ENCODE measurements at regions not wholly inside any gene's neighbourhood (a gene's known extent, or its start where the extent isn't known, plus 50 kb on each side); places are given as distances from the start of the nearest gene placed in this dataset.
"Not testable (repeated sequence)": the region's sequence is repeated elsewhere in the genome, so short reads cannot be mapped to it uniquely, and the experiment has no call there.

- Mint-ChIP-seq H3K36me3 (no peaks in the 10 kb centered on the region), H3K27ac (no peak overlapping the region), H3K4me1 (no peaks in the 10 kb centered on the region), H3K4me3 (no peak overlapping the region), H3K9me3 (no peaks in the 10 kb centered on the region)
- DNase-seq (ENCODE audit: low spot score in 2 of 2): no peak
- ATAC-seq: no peak
These were observed 120.0 kb upstream of the ZC3H11B start for GRCh38 chr1:219732814-219733491.

- no peak for DNase-seq (ENCODE audit: low spot score in 2 of 2)
These were observed 118.9 kb upstream of the ZC3H11B start for GRCh38 chr1:219731771-219732170.

GRCh38 chr1:219726480-219727272 lies 113.8 kb upstream of the ZC3H11B start:
- Mint-ChIP-seq H3K4me1 (no peaks in the 10 kb centered on the region), H3K9me3 (peaks cover 18% of the 10 kb centered on the region), H3K27ac (no peak overlapping the region), H3K4me3 (no peak overlapping the region), H3K36me3 (no peaks in the 10 kb centered on the region)
- ATAC-seq (no peak), DNase-seq (ENCODE audit: low spot score in 2 of 2) (no peak)

More at GRCh38 chr1:219731771-219732170, 118.9 kb upstream of the ZC3H11B start:
- Mint-ChIP-seq H3K27ac (no peak overlapping the region), H3K4me1 (no peaks in the 10 kb centered on the region), H3K36me3 (no peaks in the 10 kb centered on the region), H3K9me3 (peaks cover 4% of the 10 kb centered on the region), H3K4me3 (no peak overlapping the region)
- no peak for ATAC-seq

DNA sequence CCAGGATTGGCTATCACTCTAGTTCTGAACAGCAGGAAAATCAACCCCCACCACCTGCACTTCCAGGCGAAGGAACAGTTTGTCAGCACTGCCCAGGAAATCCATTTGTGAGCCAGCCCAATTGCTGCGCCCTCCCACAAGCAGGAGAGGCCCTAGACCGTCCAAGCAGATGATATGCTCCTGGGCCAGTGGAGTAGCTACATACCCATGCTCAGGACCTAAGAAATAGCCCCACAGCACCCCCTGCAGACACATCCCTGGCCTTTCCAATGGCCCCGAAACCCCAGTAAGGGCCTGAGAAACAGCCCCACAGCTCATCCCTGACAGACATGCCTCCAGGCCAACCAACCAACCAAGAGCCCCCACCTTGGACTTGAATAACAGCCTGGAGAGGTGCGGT lies 111.5 kb upstream of the ZC3H11B start:
- Mint-ChIP-seq H3K4me3 (no peak overlapping the region), H3K9me3 (peaks cover 18% of the 10 kb centered on the region), H3K4me1 (no peaks in the 10 kb centered on the region), H3K36me3 (no peaks in the 10 kb centered on the region), H3K27ac (no peak overlapping the region)
- no peak for ATAC-seq
- no peak for DNase-seq (ENCODE audit: low spot score in 2 of 2)

DNA sequence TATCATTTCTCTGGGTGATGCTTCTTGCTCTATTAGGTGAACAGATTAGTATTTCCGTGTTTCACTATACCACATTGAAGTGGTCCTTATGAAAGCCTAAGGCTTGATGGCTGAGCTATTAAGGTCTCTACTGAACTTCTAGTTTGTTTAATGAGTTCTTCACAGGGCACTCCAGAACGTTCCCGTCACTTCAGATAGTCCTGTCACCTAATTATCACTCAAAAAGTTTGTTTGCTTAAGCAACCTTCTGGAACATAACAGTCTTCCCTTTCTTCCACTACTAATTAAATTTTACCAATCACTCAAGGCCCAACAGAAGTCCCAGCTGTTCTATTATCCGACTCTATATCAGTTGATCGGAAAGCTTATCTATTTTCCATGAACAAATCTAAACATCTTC lies 104.6 kb upstream of the ZC3H11B start:
- H3K9me3 Mint-ChIP-seq: peaks cover 2% of the 10 kb centered on the region
- no peak overlapping the region for H3K4me3 Mint-ChIP-seq
- no peak for ATAC-seq
- H3K27ac Mint-ChIP-seq: no peak overlapping the region
- DNase-seq (ENCODE audit: low spot score in 2 of 2): no peak
- H3K4me1 Mint-ChIP-seq: no peaks in the 10 kb centered on the region
- no peaks in the 10 kb centered on the region for H3K36me3 Mint-ChIP-seq

GRCh38 chr1:219716611-219717114 lies 103.8 kb upstream of the ZC3H11B start:
- Mint-ChIP-seq H3K9me3 (peaks cover 2% of the 10 kb centered on the region), H3K4me3 (no peak overlapping the region), H3K27ac (no peak overlapping the region), H3K4me1 (no peaks in the 10 kb centered on the region), H3K36me3 (no peaks in the 10 kb centered on the region)
- ATAC-seq (no peak), DNase-seq (ENCODE audit: low spot score in 2 of 2) (no peak)

- no peak for DNase-seq (ENCODE audit: low spot score in 2 of 2)
- Mint-ChIP-seq H3K27ac (no peak overlapping the region), H3K9me3 (peaks cover 2% of the 10 kb centered on the region), H3K4me3 (no peak overlapping the region), H3K4me1 (no peaks in the 10 kb centered on the region), H3K36me3 (no peaks in the 10 kb centered on the region)
- no peak for ATAC-seq
These were observed 101.1 kb upstream of the ZC3H11B start for GRCh38 chr1:219713981-219714381.

DNA sequence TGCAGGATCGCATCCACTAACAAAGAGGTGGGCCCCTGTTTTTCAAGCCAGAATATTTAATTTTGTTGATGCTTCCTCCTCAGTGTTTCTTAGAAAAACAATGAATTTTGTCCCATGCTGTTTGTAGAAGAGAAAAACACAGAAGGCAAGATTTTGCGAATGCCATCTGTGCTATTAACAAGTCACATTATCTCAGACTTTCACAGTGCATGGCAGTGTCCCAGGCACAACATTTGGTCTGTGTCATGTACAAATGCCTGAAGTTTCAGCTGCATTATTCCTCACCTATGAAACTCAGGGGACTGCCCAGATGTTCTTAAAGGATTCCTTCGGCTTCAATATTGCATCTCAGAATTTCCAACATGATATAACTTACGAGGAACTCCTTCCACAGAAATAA lies 99.6 kb upstream of the ZC3H11B start:
- Mint-ChIP-seq H3K36me3 (no peaks in the 10 kb centered on the region), H3K4me1 (no peaks in the 10 kb centered on the region), H3K4me3 (no peak overlapping the region), H3K9me3 (no peaks in the 10 kb centered on the region), H3K27ac (no peak overlapping the region)
- DNase-seq (ENCODE audit: low spot score in 2 of 2) (no peak), ATAC-seq (no peak)

DNA sequence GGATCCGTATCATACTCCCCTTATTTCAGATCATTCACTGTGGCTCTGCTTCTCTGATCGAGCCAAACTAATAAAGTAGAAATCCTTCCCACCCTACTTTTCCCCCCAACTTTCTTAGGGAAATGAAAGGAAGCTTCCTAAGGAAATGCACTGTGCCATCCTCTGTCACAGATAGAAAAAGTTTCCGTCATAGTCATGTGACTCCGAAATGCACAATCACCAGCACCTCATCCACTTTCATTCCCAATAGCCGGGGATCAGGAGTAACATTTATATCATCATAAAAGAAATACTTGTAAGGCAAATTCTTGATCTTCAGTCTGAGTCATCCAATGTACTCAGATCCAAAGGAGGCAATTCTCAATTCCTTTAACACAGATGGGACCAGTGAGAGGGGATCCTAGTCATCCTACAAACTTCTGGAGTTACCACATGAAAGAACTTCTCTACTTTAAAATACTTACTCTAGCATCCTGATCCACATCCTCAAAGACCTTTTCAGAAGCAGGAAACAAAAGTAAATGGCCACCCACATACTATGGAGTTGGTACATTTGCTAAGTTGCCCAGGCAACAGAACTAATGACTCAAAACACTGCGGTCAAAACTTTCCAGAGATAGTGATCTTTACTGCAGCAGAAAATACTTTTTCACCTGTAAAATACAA lies 97.8 kb upstream of the ZC3H11B start:
- H3K4me3 Mint-ChIP-seq: no peak overlapping the region
- no peaks in the 10 kb centered on the region for H3K36me3 Mint-ChIP-seq
- no peak for DNase-seq (ENCODE audit: low spot score in 2 of 2)
- ATAC-seq: no peak
- no peak overlapping the region for H3K27ac Mint-ChIP-seq
- no peaks in the 10 kb centered on the region for H3K9me3 Mint-ChIP-seq
- no peaks in the 10 kb centered on the region for H3K4me1 Mint-ChIP-seq

DNA sequence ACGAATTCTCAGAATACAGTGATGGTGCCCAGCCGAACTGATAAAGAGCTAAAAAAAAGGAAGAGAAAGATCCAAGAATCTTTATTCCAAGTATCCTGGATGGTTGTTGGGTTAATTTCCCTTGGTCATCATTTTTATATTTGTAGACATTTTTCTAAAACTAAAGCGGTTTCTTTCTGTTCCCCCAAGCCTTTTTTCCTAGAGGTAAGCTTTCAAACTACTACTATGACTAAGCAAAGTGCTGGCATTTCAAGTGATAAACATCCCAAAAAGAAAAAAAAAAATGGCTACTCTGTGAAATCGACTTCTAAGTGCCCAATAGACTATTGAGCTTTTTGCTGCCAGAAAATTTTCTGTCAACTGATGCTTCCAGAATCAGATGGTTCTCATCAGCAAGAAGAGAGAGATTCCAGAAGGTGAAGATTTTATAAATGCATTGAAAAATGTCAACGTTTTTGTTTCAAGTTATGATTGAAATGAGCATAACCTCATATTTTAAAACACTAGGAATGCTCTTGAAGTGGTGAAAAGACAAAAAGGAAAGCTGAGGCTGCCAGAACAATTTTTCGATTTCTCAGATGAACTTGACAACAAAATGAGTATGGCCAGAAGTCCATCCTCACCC lies 96.1 kb upstream of the ZC3H11B start:
- no peak for DNase-seq (ENCODE audit: low spot score in 2 of 2)
- Mint-ChIP-seq H3K4me3 (no peak overlapping the region), H3K27ac (no peak overlapping the region), H3K36me3 (no peaks in the 10 kb centered on the region), H3K9me3 (no peaks in the 10 kb centered on the region), H3K4me1 (no peaks in the 10 kb centered on the region)
- ATAC-seq: no peak

- not testable (repeated sequence) for ATAC-seq; H3K27ac Mint-ChIP-seq; H3K4me1 Mint-ChIP-seq; DNase-seq (ENCODE audit: low spot score in 2 of 2); H3K4me3 Mint-ChIP-seq; H3K36me3 Mint-ChIP-seq; H3K9me3 Mint-ChIP-seq
These were observed 95.0 kb upstream of the ZC3H11B start for GRCh38 chr1:219707885-219708284.

DNA sequence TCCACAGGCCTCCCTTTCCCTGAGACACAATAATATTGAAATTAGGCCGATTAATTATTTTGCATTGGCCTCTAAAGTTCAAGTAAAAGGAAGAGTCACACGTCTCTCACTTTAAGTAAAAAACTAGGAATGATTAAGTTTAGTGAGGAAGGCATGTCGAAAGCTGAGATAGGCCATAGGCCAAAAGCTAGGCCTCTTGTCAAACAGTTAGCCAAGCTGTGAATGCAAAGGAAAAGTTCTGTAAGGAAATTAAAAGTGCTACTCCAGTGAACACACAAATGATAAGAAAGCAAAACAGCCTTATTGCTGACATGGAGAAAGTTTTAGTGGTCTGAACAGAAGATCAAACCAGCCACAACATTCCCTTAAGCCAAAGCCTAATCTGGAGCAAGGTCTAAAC lies 91.4 kb upstream of the ZC3H11B start:
- not testable (repeated sequence) for ATAC-seq; H3K9me3 Mint-ChIP-seq; DNase-seq (ENCODE audit: low spot score in 2 of 2); H3K4me3 Mint-ChIP-seq; H3K4me1 Mint-ChIP-seq; H3K27ac Mint-ChIP-seq; H3K36me3 Mint-ChIP-seq

- Mint-ChIP-seq H3K4me3 (no peak overlapping the region), H3K36me3 (no peaks in the 10 kb centered on the region)
These were observed 90.4 kb upstream of the ZC3H11B start for GRCh38 chr1:219703368-219703639.

DNA sequence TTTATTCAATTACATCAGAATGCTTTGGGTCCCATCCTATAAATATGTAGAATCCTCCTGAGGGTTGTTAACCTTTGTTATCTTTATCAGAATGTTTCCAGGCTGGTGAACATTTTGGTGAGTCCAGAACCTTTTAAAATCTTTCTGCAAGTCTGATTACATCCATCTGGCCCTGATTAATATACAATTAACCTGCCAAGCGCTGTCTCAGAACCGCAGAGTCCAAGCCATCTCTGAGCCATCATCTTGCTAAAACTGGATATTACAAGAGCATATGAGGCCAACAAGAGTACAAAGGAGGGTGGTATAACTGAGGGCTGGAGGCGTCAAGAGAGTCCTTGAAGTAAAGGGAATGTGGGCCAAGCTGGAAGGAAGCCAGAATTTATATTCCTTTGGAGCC lies 88.6 kb upstream of the ZC3H11B start:
- DNase-seq (ENCODE audit: low spot score in 2 of 2) (no peak), ATAC-seq (no peak)
- no peaks in the 10 kb centered on the region for H3K4me1 Mint-ChIP-seq
- no peak overlapping the region for H3K4me3 Mint-ChIP-seq
- H3K27ac Mint-ChIP-seq: no peak overlapping the region
- H3K9me3 Mint-ChIP-seq: no peaks in the 10 kb centered on the region
- H3K36me3 Mint-ChIP-seq: no peaks in the 10 kb centered on the region

More at GRCh38 chr1:219703368-219703639, 90.4 kb upstream of the ZC3H11B start:
- H3K9me3 Mint-ChIP-seq: no peaks in the 10 kb centered on the region
- DNase-seq (ENCODE audit: low spot score in 2 of 2): no peak
- ATAC-seq: no peak
- no peak overlapping the region for H3K27ac Mint-ChIP-seq
- H3K4me1 Mint-ChIP-seq: no peaks in the 10 kb centered on the region

DNA sequence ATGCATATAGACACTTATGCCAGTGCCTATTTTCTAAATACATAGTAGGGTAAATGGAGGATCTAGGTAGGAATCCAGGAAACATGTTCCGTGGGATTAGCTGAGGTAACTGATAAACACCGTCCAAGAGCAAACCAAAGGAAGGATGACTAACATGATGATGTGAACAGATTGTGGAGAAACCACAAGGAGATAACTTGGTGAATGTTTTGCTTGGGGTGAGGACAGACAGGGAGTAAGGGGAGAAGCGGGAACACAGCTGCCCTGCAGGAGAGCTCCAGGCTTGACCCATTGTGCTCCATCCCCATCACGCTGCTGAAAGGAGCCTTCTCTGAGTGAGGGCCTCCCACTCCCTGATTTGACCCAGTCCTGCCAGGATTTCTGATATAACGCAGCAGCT lies 87.0 kb upstream of the ZC3H11B start:
- Mint-ChIP-seq H3K4me1 (no peaks in the 10 kb centered on the region), H3K36me3 (no peaks in the 10 kb centered on the region), H3K4me3 (no peak overlapping the region), H3K27ac (no peak overlapping the region), H3K9me3 (no peaks in the 10 kb centered on the region)
- ATAC-seq: no peak
- DNase-seq (ENCODE audit: low spot score in 2 of 2): no peak

Data from stimulated activated effector memory CD8-positive, alpha-beta T cell treated with anti-CD3 and anti-CD28 coated beads, Interleukin-12 subunit alpha, Interleukin-12 subunit beta, amount 100 ng/mL, for 72 hours (primary cell).